ENCODE measurements at regions not wholly inside any gene's neighbourhood (a gene's known extent, or its start where the extent isn't known, plus 50 kb on each side); places are given as distances from the start of the nearest gene placed in this dataset.
"Not testable (repeated sequence)": the region's sequence is repeated elsewhere in the genome, so short reads cannot be mapped to it uniquely, and the experiment has no call there.

- no peaks in the 10 kb centered on the region for H4K20me1 ChIP-seq (ENCODE audit: control insufficient read depth, insufficient read depth, low read depth, low read length)
- H3K9me2 ChIP-seq (replicated peaks; ENCODE audit: control insufficient read depth, low read length): no peaks in the 10 kb centered on the region
- no peak overlapping the region for H3K4me2 ChIP-seq (ENCODE audit: low read length)
- no peaks in the 10 kb centered on the region for H3F3A ChIP-seq (ENCODE audit: control insufficient read depth, insufficient read depth)
- no peaks in the 10 kb centered on the region for H3K36me3 ChIP-seq (ENCODE audit: control insufficient read depth, low read length)
- H3K4me3 ChIP-seq (ENCODE audit: low read length): no peak overlapping the region
- TF ChIP-seq EZH2phosphoT487 (IDR thresholded peaks at IDR 0.05; ENCODE audit: borderline replicate concordance, low read length) (no peak), CTCF (IDR thresholded peaks at IDR 0.05; ENCODE audit: low read depth, low read length, poor library complexity, severe bottlenecking) (no peak)
- no peaks in the 10 kb centered on the region for H3K4me1 ChIP-seq (ENCODE audit: control insufficient read depth, low read length)
- no peaks in the 10 kb centered on the region for H3K9me3 ChIP-seq (ENCODE audit: control insufficient read depth, insufficient read depth, low read length)
- no peaks in the 10 kb centered on the region for H3K27me3 ChIP-seq (ENCODE audit: control insufficient read depth, low read length)
- H3K27ac ChIP-seq (ENCODE audit: low read depth, low read length): no peak overlapping the region
- H3K79me2 ChIP-seq (ENCODE audit: control insufficient read depth, low read length): no peaks in the 10 kb centered on the region
These were observed 1343.9 kb upstream of the ACO1 start for GRCh38 chr9:31040564-31040963.

- H3K9me3 ChIP-seq (ENCODE audit: control insufficient read depth, insufficient read depth, low read length): no peaks in the 10 kb centered on the region
- no peaks in the 10 kb centered on the region for H3K36me3 ChIP-seq (ENCODE audit: control insufficient read depth, low read length)
- no peaks in the 10 kb centered on the region for H3K4me1 ChIP-seq (ENCODE audit: control insufficient read depth, low read length)
- H3K9me2 ChIP-seq (replicated peaks; ENCODE audit: control insufficient read depth, low read length): no peaks in the 10 kb centered on the region
- no peaks in the 10 kb centered on the region for H3K79me2 ChIP-seq (ENCODE audit: control insufficient read depth, low read length)
- TF ChIP-seq CTCF (IDR thresholded peaks at IDR 0.05; ENCODE audit: low read depth, low read length, poor library complexity, severe bottlenecking) (no peak), EZH2phosphoT487 (IDR thresholded peaks at IDR 0.05; ENCODE audit: borderline replicate concordance, low read length) (no peak)
- no peaks in the 10 kb centered on the region for H3K27me3 ChIP-seq (ENCODE audit: control insufficient read depth, low read length)
- no peaks in the 10 kb centered on the region for H4K20me1 ChIP-seq (ENCODE audit: control insufficient read depth, insufficient read depth, low read depth, low read length)
- H3K27ac ChIP-seq (ENCODE audit: low read depth, low read length): no peak overlapping the region
- H3K4me2 ChIP-seq (ENCODE audit: low read length): no peak overlapping the region
- H3F3A ChIP-seq (ENCODE audit: control insufficient read depth, insufficient read depth): no peaks in the 10 kb centered on the region
- H3K4me3 ChIP-seq (ENCODE audit: low read length): no peak overlapping the region
These were observed 1338.6 kb upstream of the ACO1 start for GRCh38 chr9:31045810-31046209.

- not testable (repeated sequence) for H3K27ac ChIP-seq (ENCODE audit: low read depth, low read length); H3K9me3 ChIP-seq (ENCODE audit: control insufficient read depth, insufficient read depth, low read length); H4K20me1 ChIP-seq (ENCODE audit: control insufficient read depth, insufficient read depth, low read depth, low read length); H3K4me3 ChIP-seq (ENCODE audit: low read length); H3K27me3 ChIP-seq (ENCODE audit: control insufficient read depth, low read length); H3F3A ChIP-seq (ENCODE audit: control insufficient read depth, insufficient read depth); H3K36me3 ChIP-seq (ENCODE audit: control insufficient read depth, low read length); H3K9me2 ChIP-seq (replicated peaks; ENCODE audit: control insufficient read depth, low read length); H3K4me2 ChIP-seq (ENCODE audit: low read length); H3K4me1 ChIP-seq (ENCODE audit: control insufficient read depth, low read length); H3K79me2 ChIP-seq (ENCODE audit: control insufficient read depth, low read length)
These were observed 1322.9 kb upstream of the ACO1 start for GRCh38 chr9:31061592-31061991.

- no peaks in the 10 kb centered on the region for H3K9me3 ChIP-seq (ENCODE audit: control insufficient read depth, insufficient read depth, low read length)
- H3F3A ChIP-seq (ENCODE audit: control insufficient read depth, insufficient read depth): no peaks in the 10 kb centered on the region
- no peak overlapping the region for H3K4me3 ChIP-seq (ENCODE audit: low read length)
- H3K36me3 ChIP-seq (ENCODE audit: control insufficient read depth, low read length): no peaks in the 10 kb centered on the region
- H3K9me2 ChIP-seq (replicated peaks; ENCODE audit: control insufficient read depth, low read length): no peaks in the 10 kb centered on the region
- TF ChIP-seq EZH2phosphoT487 (IDR thresholded peaks at IDR 0.05; ENCODE audit: borderline replicate concordance, low read length) (no peak), CTCF (IDR thresholded peaks at IDR 0.05; ENCODE audit: low read depth, low read length, poor library complexity, severe bottlenecking) (no peak)
- no peaks in the 10 kb centered on the region for H3K4me1 ChIP-seq (ENCODE audit: control insufficient read depth, low read length)
- no peak overlapping the region for H3K27ac ChIP-seq (ENCODE audit: low read depth, low read length)
- H4K20me1 ChIP-seq (ENCODE audit: control insufficient read depth, insufficient read depth, low read depth, low read length): no peaks in the 10 kb centered on the region
- H3K27me3 ChIP-seq (ENCODE audit: control insufficient read depth, low read length): no peaks in the 10 kb centered on the region
- no peak overlapping the region for H3K4me2 ChIP-seq (ENCODE audit: low read length)
- H3K79me2 ChIP-seq (ENCODE audit: control insufficient read depth, low read length): no peaks in the 10 kb centered on the region
These were observed 1318.8 kb upstream of the ACO1 start for GRCh38 chr9:31065691-31066090.

All from DOHH2 (cell line).